GM18951 (cell line): ENCODE measurements at regions not wholly inside any gene's neighbourhood (a gene's known extent, or its start where the extent isn't known, plus 50 kb on each side); places are given as distances from the start of the nearest gene placed in this dataset.

Experiments used
- POLR2A ChIP-seq: IDR thresholded peaks from 4 replicates; pipeline ENCODE4 v1.6.1; 2011; ENCODE audit warnings: mild to moderate bottlenecking; ENCODE audit not compliant: insufficient read length, insufficient read depth; ENCODE audit errors: extremely low read depth
- in situ Hi-C: fragments of 300-500 bp; cut with MboI; formaldehyde crosslinking; loops from one replicate; pipeline ENCODE4 v1.12.0; 2022; ENCODE audit warnings: low sequenced_read_pairs, mixed read lengths, inconsistent platforms; ENCODE audit not compliant: unreplicated experiment

DNA sequence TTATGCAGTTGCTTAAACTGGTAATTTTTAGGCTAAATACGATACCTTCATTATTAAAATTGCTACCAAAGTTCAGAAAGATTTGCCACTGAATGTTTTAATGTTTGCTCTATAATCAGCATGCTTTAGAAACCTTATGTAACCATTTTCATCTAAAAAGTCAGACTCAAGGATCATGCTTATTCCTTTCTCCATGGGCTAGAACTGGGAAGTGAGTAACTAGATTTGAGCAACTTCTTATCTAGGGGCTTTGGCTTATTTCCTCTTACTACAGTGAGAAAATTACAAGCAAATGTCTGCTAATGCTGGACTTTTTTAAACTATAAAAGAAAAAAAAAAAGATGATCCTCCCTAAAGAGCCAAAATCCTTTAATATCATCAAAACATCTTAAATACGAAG lies 215.9 kb downstream of the CRPPA start:
- in situ Hi-C loops = no loop called here
- TF ChIP-seq POLR2A = no peak

DNA sequence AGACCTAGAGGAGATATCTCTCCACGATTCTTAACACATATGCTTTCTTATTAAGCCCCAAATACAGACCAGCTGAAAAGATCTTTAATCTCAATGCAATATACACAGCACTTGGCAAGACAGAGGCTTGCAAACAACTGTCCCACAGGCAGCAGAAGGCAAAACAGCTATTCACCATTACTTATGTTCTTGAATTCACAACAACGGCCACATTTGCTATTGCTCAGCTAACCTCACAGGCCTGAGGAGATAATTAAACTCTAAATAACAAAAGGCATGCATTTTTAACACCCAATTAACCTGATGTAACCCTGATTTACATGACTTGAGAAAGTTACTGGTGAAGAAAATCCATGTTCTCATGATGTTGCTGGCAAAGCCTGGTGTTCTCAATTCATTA lies 216.4 kb downstream of the CRPPA start:
- in situ Hi-C loops = no loop called here
- no peak for TF ChIP-seq POLR2A

DNA sequence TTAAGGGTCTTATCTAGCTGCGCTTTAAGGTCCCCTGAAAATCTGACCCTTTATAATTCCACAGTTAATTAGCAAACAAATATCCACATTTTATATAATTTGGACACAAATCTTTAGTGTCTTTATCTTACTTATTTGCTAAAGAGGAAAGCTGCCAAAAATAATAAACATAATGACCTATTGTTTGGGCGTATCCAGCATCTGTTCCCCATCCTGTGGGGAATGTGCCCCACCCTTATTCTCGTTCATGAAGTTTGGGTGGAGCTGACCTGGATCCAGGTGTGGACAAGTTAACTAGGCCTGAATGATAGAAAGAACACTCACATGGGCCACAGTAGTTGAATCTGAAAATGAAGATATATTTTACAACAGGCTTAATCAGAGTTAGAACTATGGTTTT lies 218.3 kb downstream of the CRPPA start:
- in situ Hi-C loops = no loop called here

DNA sequence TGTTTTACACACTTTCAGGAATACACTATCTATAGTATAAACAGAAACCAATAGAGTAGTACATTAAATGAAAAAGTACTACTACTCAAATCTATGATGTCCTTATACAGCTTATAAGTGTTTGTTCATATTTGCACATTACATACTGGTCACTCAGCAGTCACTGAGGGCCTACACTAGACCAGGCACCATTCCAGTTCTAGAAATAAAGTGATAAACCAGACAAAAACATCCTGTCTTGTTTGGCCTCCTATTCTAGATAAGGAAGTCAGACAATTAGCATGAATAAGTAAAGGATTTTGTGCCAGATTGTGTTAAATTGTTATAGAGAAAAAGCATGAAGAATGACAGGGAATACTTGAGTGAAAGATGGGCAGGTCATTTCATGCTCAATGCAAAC lies 219.0 kb downstream of the CRPPA start:
- in situ Hi-C loops = no loop called here
- TF ChIP-seq POLR2A = no peak

More for the DNA sequence above, 218.3 kb downstream of the CRPPA start:
- TF ChIP-seq POLR2A = no peak

DNA sequence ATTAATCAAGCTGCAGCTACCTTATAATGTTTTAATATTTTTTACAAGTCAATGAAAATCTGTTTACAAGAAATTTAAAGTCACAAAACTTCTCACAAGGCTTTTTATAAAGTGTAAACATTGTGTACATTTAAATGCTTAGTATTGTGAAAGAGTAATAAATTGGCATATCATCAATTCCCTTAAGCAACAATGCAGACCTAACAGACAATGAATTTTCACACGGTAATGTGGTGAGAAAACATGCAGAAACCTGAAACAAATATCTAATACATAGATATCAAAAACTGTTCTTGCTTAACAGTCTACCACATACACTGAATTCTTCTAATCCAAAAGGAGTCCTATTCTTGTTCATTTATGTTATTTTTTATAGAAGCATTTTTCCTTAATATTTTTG lies 220.7 kb downstream of the CRPPA start:
- in situ Hi-C loops = no loop called here
- no peak for TF ChIP-seq POLR2A

DNA sequence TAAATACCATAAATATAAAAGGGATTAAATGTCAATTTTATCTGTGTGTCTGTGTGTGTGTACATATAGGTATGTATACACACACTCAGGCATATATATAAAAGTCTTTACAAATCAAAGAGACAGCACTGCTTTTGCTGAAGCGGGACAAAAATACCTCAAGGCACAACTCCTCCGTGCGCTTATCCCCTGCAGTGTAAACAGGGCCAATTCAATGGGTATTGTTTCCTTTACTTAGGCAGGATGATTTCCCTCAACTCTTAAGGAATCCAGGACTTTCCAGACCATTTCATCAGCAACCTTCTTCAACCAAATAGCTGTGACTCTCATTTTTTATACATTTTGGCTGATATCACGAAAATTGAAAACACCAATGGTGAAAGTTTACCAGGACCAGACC lies 227.7 kb downstream of the CRPPA start:
- TF ChIP-seq POLR2A = no peak
- in situ Hi-C loops = no loop called here

DNA sequence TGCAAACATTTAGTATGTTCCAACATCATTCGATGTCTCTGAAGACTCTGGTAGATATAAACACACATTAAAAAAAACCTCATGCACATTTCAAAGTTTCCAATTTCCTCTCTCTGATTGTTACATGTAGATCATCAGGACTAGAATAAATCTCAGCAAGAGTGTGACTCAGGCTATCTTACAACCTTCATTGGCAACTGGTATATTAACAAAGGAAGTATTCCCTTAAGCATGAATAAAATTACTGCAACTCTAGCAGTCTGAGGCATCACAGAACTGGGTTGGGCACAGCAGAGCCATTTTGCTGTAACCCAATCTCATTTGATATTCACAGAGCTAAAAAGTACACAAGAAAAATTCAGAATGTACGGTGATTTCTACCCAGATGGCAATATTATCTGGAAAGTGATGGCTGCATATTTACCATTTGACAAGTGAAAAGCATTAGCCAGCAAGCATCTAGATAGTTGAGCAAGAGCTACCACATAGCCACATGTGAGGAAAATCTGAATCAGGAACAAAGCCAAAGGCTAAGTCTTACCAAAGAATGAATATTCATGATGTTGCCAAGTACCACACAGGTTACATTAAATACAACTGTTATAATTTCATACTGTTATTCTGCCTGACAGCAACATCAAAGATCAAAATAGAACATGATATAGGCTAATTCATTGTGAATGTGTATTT lies 232.2 kb downstream of the CRPPA start:
- in situ Hi-C loops = no loop called here

DNA sequence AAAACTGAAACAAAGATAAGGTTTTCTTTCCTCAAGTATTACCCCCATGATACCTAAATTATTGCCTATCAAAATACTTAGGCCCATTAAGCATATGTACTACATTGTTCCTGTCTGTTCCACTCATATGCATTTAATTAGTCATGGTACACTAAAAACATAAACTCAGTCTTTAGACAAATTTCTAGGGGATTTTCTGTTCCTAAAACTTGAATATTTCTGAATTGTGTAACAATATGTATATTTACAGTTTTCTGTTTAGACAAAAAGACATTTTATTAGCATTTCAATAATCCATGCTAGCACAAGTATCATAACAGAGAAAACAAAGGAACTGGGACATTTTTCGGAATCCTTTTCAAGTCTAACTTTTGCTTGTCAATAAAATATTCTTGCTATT lies 234.2 kb downstream of the CRPPA start:
- TF ChIP-seq POLR2A = no peak
- in situ Hi-C loops = no loop called here

More for the DNA sequence above, 232.2 kb downstream of the CRPPA start:
- no peak for TF ChIP-seq POLR2A

DNA sequence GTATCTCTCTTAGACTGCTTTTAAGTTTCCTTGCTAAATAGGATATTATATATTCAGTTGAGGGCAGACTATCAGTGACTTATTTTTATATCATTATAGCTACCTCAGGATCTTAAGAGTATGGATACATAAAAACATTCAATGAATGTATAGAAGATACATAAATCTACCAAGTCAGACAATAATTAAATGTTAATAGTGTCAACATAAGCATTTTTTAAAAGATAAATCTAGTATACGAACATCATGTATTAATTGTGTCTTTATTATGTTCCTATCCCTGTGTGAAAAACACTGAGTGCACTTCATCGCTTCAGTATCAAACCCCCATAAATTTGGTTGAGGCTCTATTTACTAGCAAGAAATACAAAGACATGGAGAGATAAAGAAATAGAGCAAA lies 242.8 kb downstream of the CRPPA start:
- in situ Hi-C loops = no loop called here

DNA sequence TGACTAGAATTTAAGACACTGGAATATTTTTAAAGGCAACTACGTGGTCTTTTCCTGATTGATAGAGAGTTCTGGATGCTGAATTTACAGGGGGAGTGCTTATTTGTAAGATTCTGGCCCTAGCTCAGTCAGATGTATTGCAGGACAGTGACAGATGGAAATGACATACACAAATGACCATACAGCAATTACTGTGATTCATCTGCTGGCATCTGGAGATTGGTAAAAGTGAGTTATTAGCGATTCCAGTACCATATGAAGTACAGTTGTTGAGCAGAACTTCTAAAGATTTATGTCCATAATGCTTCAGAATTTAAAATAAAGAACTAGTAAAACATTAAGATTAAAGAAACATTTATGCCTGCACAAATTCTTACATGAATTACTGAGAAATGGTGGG lies 243.2 kb downstream of the CRPPA start:
- in situ Hi-C loops = no loop called here
- no peak for TF ChIP-seq POLR2A

More for the DNA sequence above, 242.8 kb downstream of the CRPPA start:
- TF ChIP-seq POLR2A = no peak

DNA sequence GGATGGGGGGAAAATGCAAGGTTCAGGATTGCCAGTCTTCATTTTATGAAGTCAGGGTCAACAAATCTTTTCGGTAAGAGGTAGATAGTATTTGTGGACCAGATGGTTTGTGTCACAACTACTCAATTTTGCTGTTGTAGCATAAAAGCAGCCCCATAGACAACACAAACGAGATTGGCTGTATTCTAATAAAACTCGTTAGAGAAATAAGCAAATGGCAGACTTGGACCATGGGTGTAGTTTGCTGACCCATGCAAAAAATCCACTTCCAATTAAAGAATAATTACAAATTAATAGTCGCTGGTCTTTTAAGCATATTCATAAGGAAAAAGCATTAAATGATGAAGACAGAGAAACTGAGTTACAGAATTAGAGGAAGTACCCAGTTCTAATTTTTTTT lies 247.1 kb downstream of the CRPPA start:
- TF ChIP-seq POLR2A = no peak
- in situ Hi-C loops = no loop called here

DNA sequence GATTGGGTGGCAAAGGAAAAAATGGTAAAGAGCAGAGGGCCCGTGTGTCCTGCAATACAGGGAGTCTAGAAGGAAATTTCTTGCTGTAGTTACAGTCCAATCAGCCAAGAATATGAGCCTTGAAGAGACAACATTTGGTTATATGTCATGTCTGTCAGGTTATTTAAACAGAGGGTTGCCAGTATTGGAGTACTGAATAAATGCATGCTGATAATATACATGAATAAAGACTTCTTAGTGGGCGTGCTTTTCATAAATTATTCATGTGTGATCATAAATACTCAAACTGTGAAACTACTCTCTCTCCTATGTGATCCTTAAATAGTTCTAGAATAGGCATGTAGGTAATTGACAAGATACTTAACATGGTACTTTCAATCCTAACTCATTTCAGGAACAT lies 249.0 kb downstream of the CRPPA start:
- no peak for TF ChIP-seq POLR2A
- in situ Hi-C loops = no loop called here

DNA sequence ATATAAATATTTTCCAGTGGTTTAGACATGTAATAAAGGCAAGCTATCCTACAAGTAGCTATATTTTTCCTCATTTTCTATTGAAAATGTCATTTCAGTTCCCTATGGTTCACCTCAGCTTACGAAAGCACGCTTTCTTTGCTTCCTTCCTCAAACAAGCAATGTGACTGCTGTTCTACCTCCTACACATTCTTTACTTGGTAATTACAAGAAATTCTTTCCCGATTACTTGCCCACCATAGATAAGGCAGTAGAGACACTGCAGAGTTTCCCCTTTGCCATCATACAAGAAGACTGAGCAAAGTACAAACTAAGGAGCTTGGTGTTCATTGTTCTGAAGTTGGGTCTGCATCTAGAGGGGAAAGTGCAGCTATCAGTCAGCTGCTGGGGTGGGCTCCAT lies 249.4 kb downstream of the CRPPA start:
- in situ Hi-C loops = no loop called here
- TF ChIP-seq POLR2A = no peak

DNA sequence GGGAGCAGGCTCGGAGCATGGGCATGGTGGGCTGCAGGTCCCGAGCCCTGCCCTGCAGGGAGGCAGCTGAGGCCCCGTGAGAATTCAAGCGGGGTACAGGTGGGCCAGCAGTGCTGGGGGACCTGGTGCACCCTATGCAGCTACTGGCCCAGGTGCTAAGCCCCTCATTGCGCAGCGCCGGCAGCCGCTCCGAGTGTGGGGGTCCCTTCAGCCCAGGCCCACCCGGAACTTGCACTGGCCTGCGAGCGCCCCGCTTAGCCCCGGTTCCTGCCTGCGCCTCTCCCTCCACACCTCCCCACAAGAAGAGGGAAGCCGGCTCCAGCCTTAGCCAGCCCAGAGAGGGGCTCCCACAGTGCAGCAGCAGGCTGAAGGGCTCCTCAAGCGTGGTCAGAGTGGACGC lies 250.7 kb downstream of the CRPPA start:
- in situ Hi-C loops = no loop called here
- no peak for TF ChIP-seq POLR2A

DNA sequence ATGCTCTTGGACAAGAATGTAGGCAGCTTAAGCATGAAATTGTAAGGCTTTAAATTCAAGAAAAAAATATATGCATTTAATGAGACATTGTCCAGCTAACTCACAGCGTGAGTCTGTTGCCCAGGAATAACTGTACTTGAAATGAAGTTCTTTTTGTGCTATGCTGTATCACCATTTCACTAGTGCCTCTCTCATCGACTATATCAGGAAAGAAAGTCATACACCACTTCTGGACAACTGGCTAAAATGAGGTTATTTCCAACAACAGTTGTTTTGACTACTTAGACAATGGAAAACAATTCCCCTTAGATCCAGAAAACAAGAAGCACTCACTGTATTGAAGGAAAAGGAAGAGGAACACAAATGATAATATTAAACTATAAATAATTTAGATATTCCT lies 251.8 kb downstream of the CRPPA start:
- in situ Hi-C loops = no loop called here
- TF ChIP-seq POLR2A = no peak
